Central memory CD8-positive, alpha-beta T cell (primary cell): ENCODE measurements at regions not wholly inside any gene's neighbourhood (a gene's known extent, or its start where the extent isn't known, plus 50 kb on each side); places are given as distances from the start of the nearest gene placed in this dataset.

Source experiments
- ATAC-seq: fragments of 150-1000 bp; cut with Tn5 transposase; replicated peaks from 2 replicates; pipeline ENCODE4 v1.10.0; 2022; ENCODE audit warnings: mild to moderate bottlenecking, moderate FRiP score, moderate number of reproducible peaks; ENCODE audit not compliant: poor library complexity, severe bottlenecking; ENCODE audit errors: extremely low read depth
- DNase-seq, 2 donors: peaks; one replicate each; pipeline ENCODE4 v3.0.0; 2021; ENCODE audit warnings: low spot score in 2 of 2
- H3K27ac Mint-ChIP-seq: one replicate; pipeline ENCODE4 v1.8.0; 2022; ENCODE audit warnings: low read depth, mild to moderate bottlenecking, moderate library complexity, mixed read lengths
- H3K27me3 Mint-ChIP-seq: one replicate; pipeline ENCODE4 v1.8.0; 2022; ENCODE audit warnings: mixed read lengths
- H3K36me3 Mint-ChIP-seq: one replicate; pipeline ENCODE4 v1.8.0; 2022; ENCODE audit warnings: mild to moderate bottlenecking, moderate library complexity, mixed read lengths; ENCODE audit not compliant: insufficient read depth
- H3K4me1 Mint-ChIP-seq: one replicate; pipeline ENCODE4 v1.8.0; 2022; ENCODE audit warnings: mixed read lengths
- H3K4me3 Mint-ChIP-seq: one replicate; pipeline ENCODE4 v1.8.0; 2022; ENCODE audit warnings: mild to moderate bottlenecking, moderate library complexity, mixed read lengths
- H3K9me3 Mint-ChIP-seq: one replicate; pipeline ENCODE4 v1.8.0; 2022; ENCODE audit warnings: mixed read lengths

DNA sequence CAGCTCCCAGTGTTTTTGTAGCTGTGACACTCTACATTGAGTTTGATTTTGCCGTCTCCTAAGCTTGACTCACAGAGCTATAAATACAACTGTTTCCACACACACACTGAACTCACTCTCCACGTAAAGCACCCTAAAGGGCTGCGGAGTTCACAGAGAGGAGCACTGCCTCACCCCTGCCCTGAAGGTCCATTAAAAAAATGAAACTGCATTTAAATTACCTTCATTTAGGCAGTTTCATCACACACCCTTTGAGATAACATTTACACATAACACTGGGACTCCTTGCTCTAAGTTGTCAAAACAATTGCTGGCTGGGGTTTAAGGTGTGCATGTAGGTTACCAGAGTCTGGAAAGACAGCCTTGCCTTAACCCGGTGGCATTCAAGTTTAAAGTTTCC is 137.1 kb upstream of the MAGI3 start:
- H3K27ac Mint-ChIP-seq, result no peak overlapping the region
- no peaks in the 10 kb centered on the region for H3K4me1 Mint-ChIP-seq
- H3K4me3 Mint-ChIP-seq, result no peak overlapping the region
- no peak for DNase-seq
- no peaks in the 10 kb centered on the region for H3K36me3 Mint-ChIP-seq
- ATAC-seq, result no peak
- no peaks in the 10 kb centered on the region for H3K9me3 Mint-ChIP-seq
- peaks cover 60% of the 10 kb centered on the region for H3K27me3 Mint-ChIP-seq

DNA sequence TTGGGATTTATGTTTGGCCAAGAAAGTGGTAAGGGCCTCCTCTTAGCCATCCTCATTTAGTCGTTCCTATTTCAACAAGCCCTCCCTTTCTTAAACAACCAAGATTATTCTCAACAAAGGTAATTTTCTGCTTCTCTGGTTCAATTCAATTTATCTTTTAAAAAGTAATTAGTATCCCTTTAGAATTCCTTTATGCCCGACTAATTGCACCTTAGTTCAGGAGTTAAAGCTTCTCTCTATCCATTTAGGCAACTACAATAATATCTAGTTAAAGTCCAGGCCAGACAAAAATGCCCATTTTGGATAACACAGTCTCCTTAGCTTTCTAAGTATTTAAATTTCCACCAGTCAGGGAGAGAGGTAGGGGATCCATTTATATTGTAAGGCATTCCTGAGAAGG is 136.7 kb upstream of the MAGI3 start:
- Mint-ChIP-seq H3K27me3 (peaks cover 60% of the 10 kb centered on the region), H3K4me1 (no peaks in the 10 kb centered on the region), H3K4me3 (no peak overlapping the region), H3K9me3 (no peaks in the 10 kb centered on the region), H3K27ac (no peak overlapping the region), H3K36me3 (no peaks in the 10 kb centered on the region)
- ATAC-seq (no peak), DNase-seq (no peak)

DNA sequence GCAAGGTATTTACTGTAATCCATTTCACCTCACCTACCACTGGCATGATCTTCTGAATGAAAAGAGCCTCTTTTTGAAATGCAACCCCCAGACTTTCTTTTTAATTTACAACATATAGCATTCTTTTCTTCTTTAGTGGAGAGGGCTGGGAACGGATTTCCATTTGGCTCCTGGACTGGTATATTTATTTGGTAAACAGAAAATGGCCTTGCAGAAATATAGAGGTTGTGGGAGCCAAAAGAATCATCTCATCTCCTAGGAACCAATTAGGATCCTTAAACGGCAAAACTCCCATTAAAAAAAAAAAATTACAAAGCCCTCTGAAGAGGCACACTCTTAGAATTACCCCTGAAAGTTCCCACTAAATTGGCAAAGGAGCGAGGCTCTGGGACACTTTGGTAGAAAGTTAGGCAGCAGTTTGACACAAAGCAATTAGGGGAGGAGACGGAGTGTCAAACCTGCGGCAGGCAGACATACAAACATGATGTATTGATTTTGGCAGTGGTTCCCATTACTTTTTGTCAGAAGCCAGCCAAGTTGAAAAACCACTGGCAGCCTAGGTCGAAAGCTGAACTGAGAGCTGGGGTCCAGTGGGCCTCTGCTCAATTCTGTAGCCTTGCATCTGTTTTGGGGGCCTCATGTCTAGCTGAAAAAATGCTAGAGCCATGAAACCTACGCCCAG is 135.1 kb upstream of the MAGI3 start:
- no peaks in the 10 kb centered on the region for H3K9me3 Mint-ChIP-seq
- no peak for DNase-seq
- no peak overlapping the region for H3K4me3 Mint-ChIP-seq
- H3K27ac Mint-ChIP-seq, result no peak overlapping the region
- no peaks in the 10 kb centered on the region for H3K36me3 Mint-ChIP-seq
- no peak for ATAC-seq
- no peaks in the 10 kb centered on the region for H3K4me1 Mint-ChIP-seq
- peaks cover 69% of the 10 kb centered on the region for H3K27me3 Mint-ChIP-seq

DNA sequence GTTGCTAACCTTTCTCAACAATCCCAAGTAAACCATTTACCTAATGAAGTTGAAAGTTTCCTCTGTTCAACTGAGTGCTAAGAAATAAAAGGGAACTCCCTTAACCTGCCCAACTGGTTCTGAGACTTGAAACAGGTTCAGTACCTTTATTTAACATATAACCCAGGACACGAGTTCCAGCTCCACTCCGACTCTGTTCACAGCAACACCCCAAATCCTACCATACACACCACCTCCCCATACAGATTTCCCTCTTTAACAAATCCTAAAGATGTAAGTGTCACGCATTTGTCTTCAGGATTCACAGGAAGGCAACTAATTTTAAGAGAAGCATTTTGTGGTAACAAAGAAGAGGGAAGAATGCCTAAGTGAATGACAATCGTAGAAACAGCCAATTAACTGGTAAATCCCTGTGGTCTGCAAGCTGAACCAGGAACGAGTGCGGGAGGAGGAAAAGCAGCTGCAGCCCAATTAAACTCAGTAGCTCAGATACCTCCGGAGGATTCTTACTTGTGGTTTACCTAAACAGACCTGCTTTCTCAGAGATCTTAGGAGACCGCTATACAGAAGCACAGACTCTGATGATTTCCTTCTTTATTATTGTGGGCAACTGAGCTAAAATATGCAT is 134.5 kb upstream of the MAGI3 start:
- no peaks in the 10 kb centered on the region for H3K36me3 Mint-ChIP-seq
- H3K9me3 Mint-ChIP-seq, result no peaks in the 10 kb centered on the region
- peaks cover 70% of the 10 kb centered on the region for H3K27me3 Mint-ChIP-seq
- ATAC-seq (no peak), DNase-seq (no peak)
- no peaks in the 10 kb centered on the region for H3K4me1 Mint-ChIP-seq
- no peak overlapping the region for H3K4me3 Mint-ChIP-seq
- no peak overlapping the region for H3K27ac Mint-ChIP-seq

DNA sequence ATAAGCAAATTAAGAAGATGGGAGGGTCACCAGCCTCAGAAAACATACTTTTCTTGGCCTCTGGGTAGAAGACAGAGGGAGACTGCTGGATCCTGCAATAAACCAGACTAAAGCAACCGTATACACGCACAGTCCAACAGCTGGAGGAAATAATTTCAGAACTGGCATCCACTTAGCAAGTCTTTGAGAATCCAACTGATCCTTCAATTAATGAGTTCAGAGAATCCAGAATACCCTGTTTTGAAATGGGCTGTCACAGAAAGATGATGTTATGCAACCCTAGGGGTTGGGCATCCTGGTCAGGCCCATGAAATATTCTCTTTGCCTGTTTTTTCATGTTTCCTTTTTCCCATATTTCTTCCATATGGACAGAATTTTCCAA is 134.0 kb upstream of the MAGI3 start:
- no peak overlapping the region for H3K4me3 Mint-ChIP-seq
- H3K4me1 Mint-ChIP-seq, result no peaks in the 10 kb centered on the region
- no peaks in the 10 kb centered on the region for H3K9me3 Mint-ChIP-seq
- ATAC-seq, result no peak
- peaks cover 70% of the 10 kb centered on the region for H3K27me3 Mint-ChIP-seq
- H3K27ac Mint-ChIP-seq, result no peak overlapping the region
- no peak for DNase-seq
- H3K36me3 Mint-ChIP-seq, result no peaks in the 10 kb centered on the region

DNA sequence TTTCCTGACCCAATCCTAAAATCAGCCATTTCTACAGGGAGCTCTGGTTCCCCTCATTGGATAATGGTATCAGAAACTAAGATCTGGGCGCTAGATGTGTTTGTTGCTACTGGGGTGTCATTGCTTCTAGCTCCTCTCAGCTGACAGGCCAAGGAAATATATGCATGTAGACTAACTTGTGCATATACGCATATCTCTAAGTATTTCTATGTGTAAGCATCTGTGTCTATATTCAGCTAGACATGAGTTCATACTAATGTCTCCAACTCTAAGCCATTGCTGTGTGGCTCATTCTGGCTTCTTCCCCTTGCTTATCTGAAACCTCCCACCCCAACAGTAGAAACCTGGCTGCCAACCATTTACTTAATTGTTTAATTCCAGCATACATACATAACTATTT is 130.3 kb upstream of the MAGI3 start:
- ATAC-seq, result no peak
- no peaks in the 10 kb centered on the region for H3K36me3 Mint-ChIP-seq
- peaks cover 47% of the 10 kb centered on the region for H3K27me3 Mint-ChIP-seq
- H3K4me3 Mint-ChIP-seq, result no peak overlapping the region
- no peaks in the 10 kb centered on the region for H3K9me3 Mint-ChIP-seq
- no peaks in the 10 kb centered on the region for H3K4me1 Mint-ChIP-seq
- H3K27ac Mint-ChIP-seq, result no peak overlapping the region
- DNase-seq, result no peak

DNA sequence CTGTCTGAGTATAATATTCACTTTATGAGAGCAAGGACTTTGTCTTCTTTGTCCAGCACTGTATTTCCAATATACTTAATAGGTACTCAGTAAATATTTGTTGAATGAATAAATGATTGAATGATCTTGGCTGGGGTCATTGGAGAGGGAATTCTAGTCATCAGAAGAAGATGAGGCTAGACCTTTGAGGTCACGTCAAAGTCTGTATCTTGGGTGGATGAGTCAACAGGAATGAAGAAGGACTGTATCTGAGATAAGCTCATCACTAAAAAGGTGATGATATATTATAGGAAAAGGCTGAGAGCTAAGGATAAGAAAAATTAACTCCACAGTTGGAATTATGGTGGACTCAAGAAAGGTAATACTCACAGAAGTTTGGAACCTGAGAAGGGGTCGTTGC is 125.1 kb upstream of the MAGI3 start:
- no peaks in the 10 kb centered on the region for H3K9me3 Mint-ChIP-seq
- H3K36me3 Mint-ChIP-seq, result no peaks in the 10 kb centered on the region
- ATAC-seq, result no peak
- H3K4me3 Mint-ChIP-seq, result no peak overlapping the region
- no peak for DNase-seq
- H3K27ac Mint-ChIP-seq, result no peak overlapping the region
- peaks cover 25% of the 10 kb centered on the region for H3K27me3 Mint-ChIP-seq
- no peaks in the 10 kb centered on the region for H3K4me1 Mint-ChIP-seq

DNA sequence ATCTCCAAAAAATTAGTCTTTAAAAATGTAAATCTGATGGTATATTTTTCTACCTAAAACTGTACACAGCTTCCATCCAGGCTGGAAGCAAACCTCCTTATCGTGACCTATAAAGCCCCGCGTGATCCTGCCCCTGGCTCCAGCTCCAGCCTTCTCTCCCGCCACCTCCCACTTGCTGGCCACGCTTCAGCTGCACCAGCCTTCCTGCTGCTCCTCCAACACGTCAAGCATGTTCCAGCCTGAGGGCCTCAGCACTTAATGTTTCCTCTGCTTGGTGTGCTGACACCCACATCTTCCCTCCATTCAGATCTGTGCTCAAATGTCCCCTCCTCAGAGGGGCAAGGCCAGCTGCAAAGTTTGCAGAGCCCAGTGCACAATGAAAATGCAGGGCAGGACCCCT is 123.5 kb upstream of the MAGI3 start:
- Mint-ChIP-seq H3K4me3 (no peak overlapping the region), H3K4me1 (no peaks in the 10 kb centered on the region), H3K36me3 (no peaks in the 10 kb centered on the region), H3K27me3 (peaks cover 11% of the 10 kb centered on the region), H3K9me3 (no peaks in the 10 kb centered on the region), H3K27ac (no peak overlapping the region)
- no peak for DNase-seq
- ATAC-seq, result no peak

DNA sequence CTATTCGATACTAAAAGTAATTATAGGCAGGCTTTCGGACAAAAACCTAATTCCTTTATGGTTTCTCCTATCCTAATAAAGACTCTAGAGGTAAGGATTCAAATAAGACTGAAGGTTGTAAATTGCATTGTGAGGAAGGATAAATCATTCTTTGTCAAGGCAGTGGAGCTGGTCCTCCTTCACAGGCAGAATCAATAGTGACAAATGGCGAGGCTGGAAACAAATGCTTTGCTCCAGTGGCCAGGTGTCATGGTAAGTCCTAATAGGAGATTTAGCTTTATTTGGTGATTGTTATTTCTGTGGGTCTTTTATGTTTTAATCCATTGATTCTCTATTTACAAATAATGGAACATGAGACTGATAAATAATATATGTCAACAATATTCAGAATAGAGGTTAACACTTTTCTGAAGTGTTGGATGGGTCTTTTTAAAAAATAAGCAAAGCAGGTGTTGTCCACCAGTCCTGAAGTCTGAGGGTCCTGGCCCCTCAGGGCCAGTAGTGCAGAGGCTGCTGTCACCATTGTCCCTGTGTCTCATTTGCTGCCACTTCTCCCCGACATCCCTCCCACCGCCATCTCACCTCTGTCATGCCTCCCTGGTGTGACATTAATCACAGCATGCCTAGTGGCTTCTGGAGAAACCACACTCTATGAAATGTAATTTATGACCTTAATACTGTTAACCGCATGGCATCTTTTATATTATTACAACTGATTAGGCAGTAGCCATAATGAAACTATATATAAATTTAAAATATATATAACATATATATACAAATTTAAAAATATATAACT is 120.9 kb upstream of the MAGI3 start:
- no peaks in the 10 kb centered on the region for H3K4me1 Mint-ChIP-seq
- no peak for ATAC-seq
- H3K27me3 Mint-ChIP-seq, result peaks cover 16% of the 10 kb centered on the region
- no peak for DNase-seq
- no peak overlapping the region for H3K4me3 Mint-ChIP-seq
- no peaks in the 10 kb centered on the region for H3K9me3 Mint-ChIP-seq
- no peak overlapping the region for H3K27ac Mint-ChIP-seq
- H3K36me3 Mint-ChIP-seq, result no peaks in the 10 kb centered on the region

DNA sequence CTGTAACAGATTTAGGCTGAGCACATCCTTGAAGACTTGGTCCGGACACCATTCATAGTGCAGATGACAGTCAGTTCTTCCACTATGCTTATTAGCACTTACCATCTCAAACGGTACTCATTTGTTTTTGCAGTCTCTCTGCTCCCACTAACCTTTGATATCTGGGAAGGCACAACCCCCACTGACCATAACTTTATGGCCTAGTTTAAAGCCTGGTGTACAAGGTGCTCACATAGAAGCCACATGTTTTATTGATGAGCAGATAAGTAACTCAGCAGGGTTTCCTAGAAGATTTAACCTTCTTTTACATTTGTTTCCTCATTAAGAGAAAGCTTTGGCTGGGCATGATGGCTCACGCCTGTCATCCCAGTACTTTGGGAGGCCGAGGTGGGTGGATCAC is 119.3 kb upstream of the MAGI3 start:
- H3K27ac Mint-ChIP-seq, result no peak overlapping the region
- no peaks in the 10 kb centered on the region for H3K4me1 Mint-ChIP-seq
- no peak overlapping the region for H3K4me3 Mint-ChIP-seq
- DNase-seq (no peak), ATAC-seq (no peak)
- no peaks in the 10 kb centered on the region for H3K36me3 Mint-ChIP-seq
- no peaks in the 10 kb centered on the region for H3K9me3 Mint-ChIP-seq
- H3K27me3 Mint-ChIP-seq, result peaks cover 29% of the 10 kb centered on the region

DNA sequence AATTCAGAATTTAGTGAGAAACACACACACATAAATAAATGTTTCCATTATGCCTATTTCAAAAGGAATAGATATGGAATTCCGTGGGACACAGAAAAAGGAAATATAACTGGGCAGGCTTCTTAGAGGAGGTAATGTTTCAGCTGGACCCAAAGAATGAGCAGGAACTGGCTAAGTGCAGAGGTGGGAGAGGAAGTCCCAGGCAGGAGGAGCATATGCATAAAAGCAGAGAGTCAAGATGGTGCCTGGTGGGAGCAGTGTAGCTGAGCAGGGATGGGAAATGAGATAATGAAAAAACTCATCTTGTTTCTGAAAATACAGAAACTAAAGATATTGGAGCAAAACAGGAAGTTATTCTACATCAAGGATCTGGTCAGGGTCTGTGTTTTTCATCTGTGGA is 115.2 kb upstream of the MAGI3 start:
- DNase-seq (no peak), ATAC-seq (no peak)
- H3K36me3 Mint-ChIP-seq, result no peaks in the 10 kb centered on the region
- no peaks in the 10 kb centered on the region for H3K9me3 Mint-ChIP-seq
- peaks cover 57% of the 10 kb centered on the region for H3K27me3 Mint-ChIP-seq
- H3K4me1 Mint-ChIP-seq, result no peaks in the 10 kb centered on the region
- H3K27ac Mint-ChIP-seq, result no peak overlapping the region
- no peak overlapping the region for H3K4me3 Mint-ChIP-seq

DNA sequence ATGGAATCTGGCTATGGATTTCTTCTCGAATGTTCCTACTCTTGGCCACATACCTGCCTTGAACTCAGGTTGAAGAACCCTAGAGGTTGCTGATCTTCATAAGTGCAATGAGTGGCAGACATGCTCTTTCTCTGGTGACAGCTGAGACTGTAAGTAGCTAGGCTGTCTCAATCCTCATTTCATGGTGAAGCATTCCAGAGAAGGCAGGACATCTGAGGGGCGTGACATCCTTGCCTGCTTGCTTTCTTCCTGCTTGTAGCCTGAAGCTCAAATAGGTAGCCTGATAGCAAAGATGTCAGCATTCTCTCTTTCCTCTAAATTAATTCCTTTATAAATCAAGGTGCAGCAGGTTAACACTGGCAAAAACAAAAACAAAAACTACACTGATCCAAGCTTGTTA is 114.6 kb upstream of the MAGI3 start:
- Mint-ChIP-seq H3K4me3 (no peak overlapping the region), H3K36me3 (no peaks in the 10 kb centered on the region), H3K27ac (no peak overlapping the region), H3K4me1 (no peaks in the 10 kb centered on the region), H3K9me3 (no peaks in the 10 kb centered on the region), H3K27me3 (peaks cover 63% of the 10 kb centered on the region)
- no peak for DNase-seq
- no peak for ATAC-seq

DNA sequence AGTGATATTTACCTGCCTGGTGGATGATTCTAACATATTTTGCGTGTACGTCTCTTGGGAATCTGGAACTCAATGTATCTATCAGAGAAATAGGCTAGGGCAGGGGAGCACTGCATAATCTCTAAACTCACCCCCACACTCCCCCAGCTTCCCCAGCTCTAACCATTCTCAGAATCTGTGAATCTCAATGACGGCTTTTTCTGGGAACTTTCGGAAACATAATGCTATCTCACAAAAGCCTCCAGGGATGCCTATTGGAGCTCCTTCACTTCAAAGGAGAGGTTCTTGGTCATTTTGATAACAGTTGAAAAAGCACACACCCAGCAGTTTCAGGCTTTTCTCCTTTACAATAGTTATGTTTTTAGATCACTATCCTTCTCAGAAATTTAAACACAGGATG is 113.8 kb upstream of the MAGI3 start:
- DNase-seq (no peak), ATAC-seq (no peak)
- Mint-ChIP-seq H3K27ac (no peak overlapping the region), H3K27me3 (peaks cover 71% of the 10 kb centered on the region), H3K4me1 (no peaks in the 10 kb centered on the region), H3K4me3 (no peak overlapping the region), H3K36me3 (no peaks in the 10 kb centered on the region), H3K9me3 (no peaks in the 10 kb centered on the region)
